DOHH2 (cell line): ENCODE measurements at regions not wholly inside any gene's neighbourhood (a gene's known extent, or its start where the extent isn't known, plus 50 kb on each side); places are given as distances from the start of the nearest gene placed in this dataset.

ENCODE experiments used
- CTCF ChIP-seq: fragments of 200-600 bp; sonication (generic); IDR thresholded peaks from one replicate; pipeline ENCODE4 v1.5.1; 2014; ENCODE audit warnings: antibody characterized with exemption, mild to moderate bottlenecking, low read depth, low read length; ENCODE audit not compliant: poor library complexity, severe bottlenecking
- EZH2phosphoT487 ChIP-seq: fragments of 200-600 bp; sonication (generic); IDR thresholded peaks from 2 replicates; pipeline ENCODE4 v1.6.1; 2017; ENCODE audit warnings: borderline replicate concordance, mild to moderate bottlenecking, antibody characterized with exemption, low read length, moderate library complexity, mixed read lengths

GRCh38 chr4:11182031-11182430 is 246.7 kb downstream of the HS3ST1 start:
- TF ChIP-seq CTCF, result no peak
- TF ChIP-seq EZH2phosphoT487, result no peak
